ENCODE measurements at regions not wholly inside any gene's neighbourhood (a gene's known extent, or its start where the extent isn't known, plus 50 kb on each side); places are given as distances from the start of the nearest gene placed in this dataset.
"Not testable (repeated sequence)": the region's sequence is repeated elsewhere in the genome, so short reads cannot be mapped to it uniquely, and the experiment has no call there.

DNA sequence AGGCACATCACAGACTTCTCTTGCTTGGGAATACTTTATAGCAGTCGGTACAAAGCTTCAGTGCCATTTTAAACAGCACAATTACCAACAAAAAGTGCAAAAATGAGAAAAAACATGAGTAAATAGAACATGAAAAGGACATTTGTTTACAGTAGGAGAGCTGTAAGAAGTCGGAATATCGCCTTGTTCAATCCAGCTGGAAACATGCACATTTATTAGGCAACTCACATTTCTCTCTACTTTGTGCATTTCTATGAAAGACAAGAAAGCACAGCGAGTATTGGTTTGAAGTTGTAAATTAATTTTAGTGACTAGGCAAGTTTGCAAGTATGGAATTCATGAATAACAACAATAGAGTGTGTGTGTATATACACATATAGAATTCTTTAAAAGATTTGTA, 484.7 kb downstream of the DACH1 start:
- no peak for DNase-seq (ENCODE audit: low read depth)

DNA sequence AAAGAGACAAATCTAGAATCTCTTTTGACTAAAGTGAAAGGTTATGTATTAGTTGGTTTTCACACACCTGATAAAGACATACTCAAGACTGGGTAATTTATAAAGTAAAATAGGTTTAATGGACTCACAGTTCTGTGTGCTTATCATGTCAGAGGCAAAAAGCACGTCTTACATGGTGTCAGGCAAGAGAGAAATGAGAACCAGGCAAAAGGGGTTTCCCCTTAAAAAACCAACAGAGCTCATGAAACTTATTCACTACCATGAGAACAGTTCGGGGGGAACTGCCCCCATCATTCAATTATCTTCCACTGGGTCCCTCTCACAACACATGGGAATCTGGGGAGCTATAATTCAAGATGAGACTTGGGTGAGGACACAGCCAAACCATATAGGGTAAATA, 486.8 kb downstream of the DACH1 start:
- DNase-seq (ENCODE audit: low read depth) = no peak

DNA sequence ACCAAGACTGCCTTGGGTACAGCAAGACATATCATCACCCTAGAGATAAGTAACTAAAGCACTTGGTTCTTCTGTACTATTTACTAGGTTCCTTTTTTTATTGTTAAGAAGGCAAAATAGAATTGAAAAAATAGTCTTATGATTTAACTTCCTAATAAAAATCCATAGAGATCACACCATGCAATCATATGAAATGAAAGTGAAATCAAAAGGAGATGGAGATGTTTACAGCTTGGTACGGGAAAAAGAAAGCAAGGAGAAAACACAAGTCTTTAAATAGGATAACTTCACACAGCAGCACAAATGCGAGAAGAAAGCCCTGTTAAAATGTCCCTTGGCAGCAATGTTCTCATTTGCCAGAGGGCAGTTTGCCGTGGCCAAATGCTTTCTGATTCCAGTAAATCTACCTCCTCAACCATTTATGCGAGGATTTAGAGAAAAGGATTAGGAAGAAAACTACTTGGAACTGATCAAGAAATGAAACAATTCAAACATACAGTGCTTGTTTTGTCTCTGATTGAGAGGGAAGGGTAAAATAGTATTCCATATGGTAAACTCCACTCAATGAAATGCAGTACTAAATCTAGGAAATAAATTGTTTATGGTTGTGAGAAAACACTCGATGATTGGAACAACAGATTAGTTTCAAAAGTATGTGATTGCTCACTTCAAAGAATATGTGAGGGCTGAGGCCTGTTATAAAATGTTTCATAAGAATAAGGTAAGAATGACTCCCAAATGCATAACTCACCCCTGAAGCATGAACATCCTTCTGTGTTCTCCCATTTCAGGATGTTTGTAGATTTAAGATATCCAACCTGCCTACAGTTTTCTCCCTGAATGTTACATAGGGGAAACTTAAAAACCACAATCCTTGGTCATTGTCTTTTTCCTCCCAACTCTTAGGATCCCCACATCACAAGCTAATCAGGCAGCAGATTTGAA, 487.8 kb downstream of the DACH1 start:
- no peak for DNase-seq (ENCODE audit: low read depth)

DNA sequence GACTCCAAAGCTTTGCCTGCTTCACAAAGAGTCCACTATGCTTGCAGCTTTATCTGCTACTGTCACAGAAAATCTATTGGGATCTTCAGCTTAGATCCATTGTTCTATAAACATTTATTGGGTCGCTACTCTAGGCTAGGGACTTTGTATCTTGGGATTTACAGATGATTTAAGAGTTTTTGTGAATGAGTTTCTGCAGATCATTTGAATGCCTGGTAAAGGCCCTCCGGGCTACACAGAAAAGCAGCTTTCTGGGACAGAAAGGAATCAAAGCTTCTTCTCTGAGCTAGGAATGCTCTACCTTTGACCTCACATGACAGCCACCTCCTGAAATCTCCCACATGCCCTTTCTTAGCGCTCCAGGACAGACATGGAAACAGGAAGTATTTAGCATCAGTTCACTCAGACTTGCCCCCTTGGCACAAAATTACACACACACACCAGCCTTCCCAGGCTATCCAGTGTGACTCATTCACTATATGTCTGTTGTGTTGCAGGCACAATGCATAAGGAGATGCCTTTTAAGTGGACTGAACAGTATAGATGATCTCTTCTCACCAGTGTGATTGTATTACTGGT, 492.4 kb downstream of the DACH1 start:
- DNase-seq (ENCODE audit: low read depth) = no peak

DNA sequence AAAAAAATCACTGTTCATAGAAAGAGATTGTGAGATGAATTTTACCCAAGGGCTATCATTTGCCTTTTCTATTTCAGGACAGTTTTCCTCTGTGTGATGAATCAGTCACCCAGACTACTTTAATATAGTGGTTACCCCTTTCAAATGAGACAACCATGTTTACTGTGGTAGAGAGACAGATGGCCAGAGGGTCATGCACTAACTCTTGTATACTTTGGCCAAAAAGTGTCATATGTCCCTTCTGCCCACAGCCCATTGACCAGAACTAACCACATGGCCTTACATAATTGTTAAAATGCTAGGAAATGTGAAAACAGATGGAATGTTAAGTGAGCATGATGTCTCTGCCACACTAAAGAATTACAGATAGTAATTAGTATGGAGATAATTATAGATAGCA, 498.7 kb downstream of the DACH1 start:
- no peak for DNase-seq (ENCODE audit: low read depth)

DNA sequence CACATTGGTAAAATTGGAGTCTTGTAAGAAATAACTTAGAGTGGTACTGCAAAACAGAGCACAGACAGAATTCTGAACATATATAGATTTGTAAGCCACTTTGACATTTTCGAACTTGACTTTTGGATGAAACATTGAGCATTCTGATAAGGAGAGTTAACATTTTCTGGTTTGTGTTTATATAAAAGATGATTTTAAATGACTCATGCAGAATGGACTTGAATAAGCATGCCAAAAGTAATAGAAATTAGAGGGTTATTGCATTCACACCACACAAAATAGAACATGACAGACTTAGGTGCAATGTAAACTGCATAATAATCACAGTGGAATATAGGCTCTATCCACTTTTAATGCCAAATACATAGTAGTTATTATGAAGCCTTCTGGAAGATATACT, 507.0 kb downstream of the DACH1 start:
- DNase-seq (ENCODE audit: low read depth) = no peak

DNA sequence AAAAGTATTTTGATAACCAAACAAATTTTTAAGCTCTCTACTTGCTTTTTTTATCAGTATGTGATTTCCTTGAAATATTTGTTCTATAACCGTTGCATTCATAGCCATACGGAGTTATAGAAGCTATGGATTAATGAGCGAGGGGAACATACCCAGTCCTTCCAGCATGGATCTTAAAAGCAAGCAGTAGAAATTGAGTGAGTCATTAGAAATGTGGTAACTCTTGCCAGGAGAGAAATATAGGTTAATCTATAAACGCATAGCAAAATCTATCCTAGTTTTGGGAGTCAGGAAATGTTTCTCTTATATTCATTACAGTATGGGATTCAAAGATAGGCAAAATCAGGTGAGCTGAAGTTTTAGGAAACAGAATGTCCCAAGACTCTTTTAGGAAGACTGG, 507.4 kb downstream of the DACH1 start:
- DNase-seq (ENCODE audit: low read depth) = no peak

DNA sequence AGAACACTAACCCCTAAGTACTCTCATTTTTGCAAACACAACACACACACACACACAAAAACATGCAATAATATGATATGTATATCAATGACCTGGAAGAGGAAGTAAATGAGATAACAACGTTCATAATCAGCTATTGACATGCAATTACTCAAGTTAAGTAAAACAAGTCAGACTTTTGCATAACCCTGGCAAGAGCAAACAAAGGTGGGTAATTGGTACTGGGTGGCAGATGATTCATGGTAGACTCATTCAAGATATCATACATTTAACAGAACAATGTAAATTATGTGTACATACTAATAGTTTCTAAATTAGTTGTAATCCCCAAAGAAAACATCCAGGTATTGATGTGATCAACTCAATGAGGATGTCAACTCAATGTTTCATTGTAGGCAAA, 508.8 kb downstream of the DACH1 start:
- no peak for DNase-seq (ENCODE audit: low read depth)

DNA sequence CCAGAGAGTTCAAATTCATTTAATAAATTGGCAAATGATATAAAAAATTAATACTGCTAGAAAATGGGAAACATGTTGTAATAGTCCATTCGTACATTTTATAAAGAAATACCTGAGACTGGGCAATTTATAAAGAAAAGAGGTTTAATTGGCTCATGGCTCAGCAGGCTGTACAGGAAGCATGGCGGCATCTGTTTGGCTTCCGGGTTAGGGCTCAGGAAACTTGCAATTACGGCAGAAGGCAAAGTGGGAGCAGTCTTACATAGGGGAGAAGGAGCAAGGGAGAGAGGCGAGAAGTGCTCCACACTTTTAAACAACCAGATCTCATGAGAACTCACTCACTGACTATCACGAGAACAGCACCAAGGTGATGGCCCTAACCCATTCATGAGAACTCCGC, 512.0 kb downstream of the DACH1 start:
- DNase-seq (ENCODE audit: low read depth) = no peak

DNA sequence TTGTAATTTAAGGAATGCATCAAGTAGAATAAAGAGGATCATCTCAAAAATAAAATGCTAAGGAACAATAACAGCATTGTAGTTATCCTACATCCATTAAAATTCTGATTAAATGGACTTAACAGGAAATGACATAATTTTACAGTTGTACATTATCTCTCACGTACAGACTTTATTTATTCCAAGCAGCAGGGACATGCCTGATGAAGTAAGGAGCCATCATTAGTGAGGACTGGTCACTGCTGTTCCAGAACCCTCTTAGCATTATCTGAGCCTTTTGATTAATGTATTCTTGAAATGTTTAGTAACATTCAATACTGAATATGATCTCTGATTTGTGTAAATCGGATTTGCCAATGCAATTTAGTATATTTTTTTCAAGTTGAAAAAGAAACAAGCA, 516.1 kb downstream of the DACH1 start:
- no peak for DNase-seq (ENCODE audit: low read depth)

DNA sequence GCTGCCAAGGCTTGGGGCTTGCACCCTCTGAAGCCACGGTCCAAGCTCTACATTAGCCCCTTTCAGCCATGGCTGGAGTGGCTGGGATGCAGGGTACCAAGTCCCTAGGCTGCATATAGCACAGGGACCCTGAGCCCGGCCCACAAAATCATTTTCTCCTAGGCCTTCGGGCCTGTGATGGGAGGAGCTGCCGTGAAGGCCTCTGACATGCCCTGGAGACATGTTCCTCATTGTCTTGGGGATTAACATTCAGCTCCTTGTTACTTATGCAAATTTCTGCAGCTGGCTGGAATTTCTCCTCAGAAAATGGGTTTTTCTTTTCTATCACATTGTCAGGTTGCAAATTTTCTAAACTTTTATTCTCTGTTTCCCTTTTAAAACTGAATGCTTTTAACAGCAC, 521.1 kb downstream of the DACH1 start:
- DNase-seq (ENCODE audit: low read depth) = not testable (repeated sequence)

DNA sequence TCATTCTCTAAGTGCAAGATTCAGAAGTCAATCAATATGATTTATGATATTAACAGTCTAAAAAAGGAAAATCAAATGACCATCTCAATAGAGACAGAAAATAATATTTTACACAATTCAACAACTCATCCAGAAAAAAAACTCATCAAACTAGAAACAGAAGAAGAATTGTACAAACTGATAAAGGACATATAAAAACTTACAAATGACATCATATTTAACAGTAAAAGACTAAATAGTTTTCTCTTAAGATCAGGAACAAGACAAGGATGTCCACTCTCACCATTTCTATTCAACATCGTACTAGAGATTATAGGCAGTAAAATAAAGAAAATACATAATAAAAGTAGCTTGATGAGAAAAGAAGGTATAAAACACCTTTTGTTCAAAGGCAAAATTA, 527.3 kb downstream of the DACH1 start:
- DNase-seq (ENCODE audit: low read depth) = no peak

DNA sequence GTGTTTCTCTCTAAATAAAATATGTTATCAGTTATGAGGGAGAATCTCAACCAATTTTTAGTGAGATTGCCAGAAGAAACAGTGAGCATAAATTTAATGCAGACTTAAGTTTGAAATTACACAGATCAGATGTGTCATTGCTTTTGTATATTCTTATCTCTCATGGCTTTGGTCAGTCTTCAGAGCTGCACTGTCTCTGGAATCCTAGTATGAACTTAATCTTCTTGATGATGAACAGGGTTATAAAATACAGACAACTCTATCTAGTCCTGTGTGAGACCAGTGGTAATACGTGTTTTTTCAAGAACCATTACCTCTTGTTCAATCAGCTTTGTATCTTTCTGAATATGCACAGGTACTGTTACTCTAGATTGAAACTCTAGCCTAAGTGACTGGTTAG, 528.0 kb downstream of the DACH1 start:
- DNase-seq (ENCODE audit: low read depth) = no peak

DNA sequence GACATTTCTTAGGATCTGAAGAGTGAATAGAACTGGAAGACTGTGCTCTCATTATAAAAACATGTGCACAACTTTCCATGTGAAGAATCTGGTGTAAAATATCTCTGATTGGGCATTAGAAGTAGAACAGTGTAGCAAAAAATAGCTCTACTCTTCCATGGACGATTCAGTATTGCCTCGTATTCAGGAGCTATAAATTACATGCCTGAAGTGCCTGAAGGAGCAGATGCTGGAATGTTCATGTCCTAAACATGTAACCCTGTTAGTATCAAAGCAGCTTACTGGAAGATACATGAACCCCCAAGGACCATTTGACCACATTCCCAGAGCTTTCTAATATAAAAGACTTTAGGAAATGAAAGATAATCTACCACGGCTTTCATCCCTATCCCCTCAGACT, 528.9 kb downstream of the DACH1 start:
- no peak for DNase-seq (ENCODE audit: low read depth)

DNA sequence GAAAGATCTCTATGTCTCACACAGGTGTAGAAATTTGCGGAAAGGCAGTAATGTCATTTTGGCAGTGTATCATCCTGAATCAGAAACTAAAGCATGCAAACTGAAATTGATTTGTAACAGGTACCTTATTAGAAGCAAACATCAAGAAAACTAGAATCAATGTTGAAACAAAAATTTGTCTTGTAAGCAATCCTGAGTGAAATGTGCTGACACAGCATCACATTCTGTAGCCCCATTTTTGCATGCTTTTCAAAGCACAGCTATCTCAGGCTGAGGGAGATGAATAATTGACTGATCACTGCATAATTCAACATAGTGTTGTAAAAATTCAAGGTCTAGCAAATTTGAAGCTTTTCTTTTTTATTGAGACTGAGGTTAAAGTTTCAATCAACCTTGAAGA, 539.7 kb downstream of the DACH1 start:
- no peak for DNase-seq (ENCODE audit: low read depth)

DNA sequence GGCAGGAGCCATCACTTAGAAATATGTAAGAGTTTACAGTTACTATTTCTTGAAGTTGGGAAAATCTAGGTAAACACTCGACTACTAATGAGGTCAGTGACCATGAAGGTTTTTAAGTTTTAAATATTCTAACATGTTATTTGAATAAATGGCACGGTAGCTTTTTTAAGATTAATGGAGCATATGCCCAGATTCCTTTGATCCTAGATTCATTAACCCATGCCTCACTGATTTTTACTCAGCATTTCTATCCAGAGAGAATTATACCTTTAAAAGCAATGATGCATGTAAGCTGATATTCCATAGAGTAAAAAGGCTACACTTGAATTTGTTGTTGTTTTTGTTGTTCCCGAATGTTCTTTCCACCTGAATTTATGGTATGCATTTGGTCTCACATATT, 541.4 kb downstream of the DACH1 start:
- no peak for DNase-seq (ENCODE audit: low read depth)

DNA sequence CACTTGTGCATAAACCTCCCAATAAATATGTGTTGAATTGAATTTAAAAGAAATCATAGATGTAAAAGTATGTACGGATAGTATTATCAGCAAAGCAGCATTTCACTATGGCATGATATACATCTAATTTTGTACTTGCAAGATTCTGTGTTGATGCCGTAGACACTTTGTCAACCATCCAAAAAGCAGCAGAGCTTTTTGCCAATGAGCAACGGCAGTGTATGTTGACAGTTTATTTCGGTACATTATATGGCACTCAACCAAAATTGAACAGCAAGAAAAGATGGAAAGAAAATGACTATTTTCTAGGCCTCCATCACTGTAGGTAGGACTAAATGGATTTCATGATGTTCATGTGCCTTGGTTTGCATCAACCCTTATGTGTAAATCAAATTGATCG, 543.7 kb downstream of the DACH1 start:
- no peak for DNase-seq (ENCODE audit: low read depth)

DNA sequence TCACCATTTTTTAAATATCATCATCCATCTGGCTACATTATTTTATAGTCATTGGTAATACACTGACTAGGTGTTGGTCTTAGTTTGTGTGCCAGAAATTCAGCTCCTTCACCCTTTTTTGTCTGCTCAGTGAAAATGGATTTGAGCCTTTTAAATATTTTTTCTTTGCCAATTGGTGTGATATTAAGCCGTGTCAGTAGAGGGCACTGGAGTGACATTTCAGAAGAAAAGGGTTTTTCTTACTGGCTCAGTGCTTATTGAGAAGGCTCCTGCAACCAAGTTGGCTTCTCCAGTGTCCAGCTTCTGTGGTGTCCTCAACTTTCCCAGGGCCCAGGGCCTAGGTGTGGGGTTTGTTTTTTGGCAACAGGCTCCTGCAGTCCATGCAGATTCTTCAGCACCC, 546.6 kb downstream of the DACH1 start:
- no peak for DNase-seq (ENCODE audit: low read depth)

DNA sequence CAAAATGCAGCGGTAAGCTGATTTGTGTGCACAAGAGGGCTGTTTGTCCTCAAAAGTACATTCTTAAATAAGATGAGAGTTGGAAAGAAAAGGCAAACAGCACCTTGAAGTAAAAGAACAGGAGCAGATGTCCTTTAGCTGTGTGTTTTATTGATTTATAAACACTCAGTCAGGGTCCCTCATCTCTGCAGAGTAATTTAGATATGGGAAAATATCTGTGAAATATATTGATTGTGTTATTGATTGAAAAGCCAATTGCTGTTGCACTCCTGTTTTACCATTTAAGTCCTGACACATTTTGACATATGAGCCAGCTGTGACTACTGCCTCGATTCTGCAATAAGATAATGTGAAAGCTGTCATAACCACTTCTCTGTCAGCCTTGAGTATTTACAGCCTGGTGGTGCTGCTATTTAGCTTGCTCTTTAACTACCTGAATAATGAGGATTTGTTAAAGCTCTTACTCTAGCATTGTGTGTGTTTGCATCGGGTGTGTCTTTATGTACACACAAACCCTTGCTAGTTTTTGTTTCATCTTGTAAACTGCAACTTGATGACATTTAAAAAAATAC, 550.1 kb downstream of the DACH1 start:
- DNase-seq (ENCODE audit: low read depth) = no peak

DNA sequence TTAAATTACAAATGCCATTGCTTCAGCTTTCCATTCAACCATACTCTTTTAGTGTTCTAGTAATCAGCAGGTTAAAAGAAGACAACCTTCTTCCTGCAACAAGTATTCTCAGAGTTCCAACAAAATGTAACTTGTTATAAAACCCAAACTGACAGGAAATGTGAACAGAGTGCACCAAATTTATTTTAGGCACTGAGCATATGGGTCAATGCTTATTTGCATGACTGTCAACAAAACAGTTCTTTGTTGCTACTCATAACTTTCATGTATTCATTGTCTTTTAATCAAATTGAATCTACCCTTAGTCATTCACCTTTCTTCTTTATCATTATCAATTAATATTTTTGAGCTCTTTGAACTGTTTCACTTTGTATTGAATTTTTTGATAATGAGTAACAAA, 554.1 kb downstream of the DACH1 start:
- DNase-seq (ENCODE audit: low read depth) = no peak

DNA sequence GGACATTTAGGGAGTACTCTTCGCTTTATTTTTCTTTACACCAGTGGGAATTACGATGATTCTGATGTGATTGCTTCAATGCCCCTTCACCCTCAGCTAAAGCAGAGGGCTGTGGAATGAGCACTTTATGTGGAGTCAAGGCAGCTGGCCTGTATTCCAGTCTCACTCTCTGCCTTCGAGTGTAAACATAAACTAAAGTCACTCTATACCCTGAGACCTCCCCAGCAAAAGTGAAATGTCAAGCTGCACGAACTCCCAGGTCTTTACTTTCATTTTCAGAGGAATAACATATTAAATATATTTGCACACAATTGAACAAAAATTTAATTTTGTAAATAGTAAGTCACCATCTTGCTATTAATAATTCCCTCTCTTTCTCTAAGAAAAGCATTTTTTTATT, 557.1 kb downstream of the DACH1 start:
- no peak for DNase-seq (ENCODE audit: low read depth)

DNA sequence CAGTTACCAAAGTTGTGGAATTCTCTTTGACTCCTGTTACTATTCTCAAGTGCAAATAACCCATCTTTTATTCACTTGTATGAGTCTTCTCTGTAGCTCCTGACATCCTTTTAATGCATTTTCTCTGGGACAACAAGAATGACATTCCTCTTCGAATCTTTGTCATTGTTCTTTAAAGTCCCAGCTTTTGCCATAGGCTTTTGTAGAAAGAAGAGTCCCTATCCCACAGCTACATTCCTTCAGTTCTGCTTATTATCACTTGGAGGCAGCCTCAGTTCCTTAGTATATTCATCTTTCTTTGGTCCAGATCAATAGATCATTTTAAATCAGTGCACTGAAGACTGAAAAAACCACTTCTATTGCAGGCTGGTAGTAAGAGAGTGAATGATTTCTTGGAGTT, 560.2 kb downstream of the DACH1 start:
- no peak for DNase-seq (ENCODE audit: low read depth)

DNA sequence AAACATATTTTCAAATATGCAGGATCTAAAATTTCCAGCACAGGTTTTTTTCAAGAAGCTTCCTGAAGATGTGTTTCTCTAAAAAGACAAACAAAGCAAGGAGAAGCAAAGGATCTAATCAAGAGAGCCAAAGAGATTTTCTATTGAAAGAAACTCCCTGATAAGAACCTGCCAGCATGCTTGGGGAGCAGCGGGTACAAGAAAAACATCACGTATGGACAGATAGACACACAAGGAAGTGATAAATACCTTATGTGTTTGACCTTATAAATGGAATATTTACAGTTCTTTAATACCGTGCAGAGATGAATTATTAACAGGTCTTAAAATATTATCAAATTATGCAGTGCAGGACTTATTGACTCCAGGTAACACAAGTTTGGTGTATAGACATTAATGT, 562.1 kb downstream of the DACH1 start:
- DNase-seq (ENCODE audit: low read depth) = no peak

DNA sequence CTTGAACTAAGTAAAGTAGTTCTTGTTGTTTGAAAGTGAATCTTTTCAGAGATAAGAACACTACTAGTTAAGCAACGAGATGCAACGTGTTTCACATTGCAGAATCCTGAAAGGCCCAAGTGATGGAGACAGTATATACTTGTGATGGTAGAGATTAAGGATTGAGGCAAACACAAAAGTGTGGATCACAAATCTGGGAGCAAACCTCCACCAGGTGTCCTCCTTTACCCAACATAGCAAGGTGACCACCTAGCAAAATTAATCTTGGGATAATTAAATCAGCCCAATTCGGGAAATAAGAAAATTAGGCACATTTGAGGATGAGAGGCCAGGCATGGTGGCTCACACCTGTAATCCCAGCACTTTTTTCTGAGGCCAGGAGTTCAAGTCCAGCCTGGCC, 563.9 kb downstream of the DACH1 start:
- DNase-seq (ENCODE audit: low read depth) = no peak
